Prostate gland (tissue), 2 donors: ENCODE measurements at regions not wholly inside any gene's neighbourhood (a gene's known extent, or its start where the extent isn't known, plus 50 kb on each side); places are given as distances from the start of the nearest gene placed in this dataset.

Experiments used
- DNase-seq: peaks from one replicate; pipeline ENCODE4 v3.0.0-alpha.2; 2019; ENCODE audit warnings: low spot score
- H3K27ac ChIP-seq, 2 donors: fragments of 200-600 bp; sonication (generic); 2 replicates each; pipeline ENCODE4 v1.5.1; 2017 to 2019
- H3K27me3 ChIP-seq: fragments of 200-600 bp; sonication (generic); replicated peaks from 2 replicates; pipeline ENCODE4 v1.5.1; 2019; ENCODE audit not compliant: insufficient read depth
- H3K36me3 ChIP-seq, 2 donors: fragments of 200-600 bp; sonication (generic); 1 replicate in 1 of 2; 2 replicates in 1 of 2; pipeline versions ENCODE4 v1.5.1 to v1.8.1; 2017 to 2019
- H3K4me1 ChIP-seq: fragments of 200-600 bp; sonication (generic); replicated peaks from 2 replicates; pipeline ENCODE4 v1.5.1; 2019
- H3K4me3 ChIP-seq, 2 donors: fragments of 200-600 bp; sonication (generic); 2 replicates each; pipeline ENCODE4 v1.5.1; 2017 to 2019
- H3K9me3 ChIP-seq: fragments of 200-600 bp; sonication (generic); 2 replicates; pipeline ENCODE4 v1.5.1; 2017
- CTCF ChIP-seq, 4 experiments: fragments of 200-600 bp in 2 of 4; fragments of 450-650 bp in 2 of 4; sonication (generic) in 2 of 4; IDR thresholded peaks; 1 replicate in 3 of 4; 2 replicates in 1 of 4; pipeline ENCODE4 v1.5.1; 2016 to 2019; ENCODE audit warnings: antibody characterized with exemption in 4 of 4, mild to moderate bottlenecking in 2 of 4, moderate library complexity in 2 of 4
- POLR2A ChIP-seq: fragments of 450-650 bp; IDR thresholded peaks from one replicate; pipeline ENCODE4 v1.6.1; 2016; ENCODE audit warnings: antibody characterized with exemption, mild to moderate bottlenecking
- POLR2AphosphoS5 ChIP-seq: sonication (generic); formaldehyde crosslinking; IDR thresholded peaks from one replicate; pipeline ENCODE4 v1.6.1; 2017; ENCODE audit warnings: antibody characterized with exemption
- WGBS: methylation state at CpG from one replicate; pipeline ENCODE4 v1.1.5; 2018; 5-methylcytosine and 5-hydroxymethylcytosine counted together
- intact Hi-C: fragments of 100-400 bp; cut with DNase I; formaldehyde crosslinking; loops from one replicate; pipeline ENCODE4 v1.14.2; 2022

GRCh38 chr9:87062746-87063145 lies 115.4 kb upstream of the GAS1 start:
- intact Hi-C loops = no loop called here
- TF ChIP-seq POLR2AphosphoS5 (no peak), CTCF (IDR thresholded peaks at IDR 0.05) (no peak), POLR2A (no peak)
- DNase-seq = no peak
- no peaks in the 10 kb centered on the region for H3K36me3 ChIP-seq
- no peak overlapping the region for H3K27ac ChIP-seq
- no peak overlapping the region for H3K4me3 ChIP-seq
- no peaks in the 10 kb centered on the region for H3K27me3 ChIP-seq
- no peaks in the 10 kb centered on the region for H3K4me1 ChIP-seq
- no peaks in the 10 kb centered on the region for H3K9me3 ChIP-seq

- H3K27ac ChIP-seq = no peak overlapping the region
- no peaks in the 10 kb centered on the region for H3K27me3 ChIP-seq
- H3K4me3 ChIP-seq = no peak overlapping the region
- 69% methylated on average over 3 of the region's 3 CpGs for WGBS
- H3K4me1 ChIP-seq = no peaks in the 10 kb centered on the region
- TF ChIP-seq CTCF (IDR thresholded peaks at IDR 0.05) (no peak), POLR2A (no peak), POLR2AphosphoS5 (no peak)
- no peaks in the 10 kb centered on the region for H3K9me3 ChIP-seq
- DNase-seq = no peak
- intact Hi-C loops = no loop called here
- no peaks in the 10 kb centered on the region for H3K36me3 ChIP-seq
These were observed 115.9 kb upstream of the GAS1 start for GRCh38 chr9:87063246-87063645.

- no peak for TF ChIP-seq CTCF (IDR thresholded peaks at IDR 0.05)
- TF ChIP-seq POLR2AphosphoS5 = no peak
- no peak for TF ChIP-seq POLR2A
- Histone ChIP-seq H3K4me1 (no peaks in the 10 kb centered on the region), H3K4me3 (no peak overlapping the region), H3K27ac (no peak overlapping the region), H3K36me3 (no peaks in the 10 kb centered on the region), H3K27me3 (no peaks in the 10 kb centered on the region), H3K9me3 (no peaks in the 10 kb centered on the region)
- DNase-seq = no peak
- intact Hi-C loops = no loop called here
- WGBS = 52% methylated on average over 1 of the region's 1 CpG
These were observed 116.6 kb upstream of the GAS1 start for GRCh38 chr9:87063871-87064270.

GRCh38 chr9:87064311-87064710 lies 117.0 kb upstream of the GAS1 start:
- H3K9me3 ChIP-seq = no peaks in the 10 kb centered on the region
- H3K36me3 ChIP-seq = no peaks in the 10 kb centered on the region
- WGBS = 74% methylated on average over 4 of the region's 4 CpGs
- no peaks in the 10 kb centered on the region for H3K27me3 ChIP-seq
- H3K4me3 ChIP-seq = no peak overlapping the region
- intact Hi-C loops = no loop called here
- no peak for TF ChIP-seq POLR2AphosphoS5
- no peak for TF ChIP-seq POLR2A
- no peak for TF ChIP-seq CTCF (IDR thresholded peaks at IDR 0.05)
- H3K27ac ChIP-seq = no peak overlapping the region
- no peaks in the 10 kb centered on the region for H3K4me1 ChIP-seq
- DNase-seq = no peak

- Histone ChIP-seq H3K9me3 (no peaks in the 10 kb centered on the region), H3K36me3 (no peaks in the 10 kb centered on the region), H3K27me3 (no peaks in the 10 kb centered on the region), H3K4me1 (no peaks in the 10 kb centered on the region), H3K4me3 (no peak overlapping the region), H3K27ac (no peak overlapping the region)
- WGBS = 63% methylated on average over 4 of the region's 4 CpGs
- TF ChIP-seq POLR2AphosphoS5 (no peak), CTCF (IDR thresholded peaks at IDR 0.05) (no peak), POLR2A (no peak)
- no peak for DNase-seq
- intact Hi-C loops = no loop called here
These were observed 118.7 kb upstream of the GAS1 start for GRCh38 chr9:87065981-87066380.
